RPMI8226 (cell line): ENCODE measurements at regions not wholly inside any gene's neighbourhood (a gene's known extent, or its start where the extent isn't known, plus 50 kb on each side); places are given as distances from the start of the nearest gene placed in this dataset.
A peak's percentile ranks its signal among the peaks of the same experiment; 100 is the strongest.
"Not testable (repeated sequence)": the region's sequence is repeated elsewhere in the genome, so short reads cannot be mapped to it uniquely, and the experiment has no call there.

Source experiments
- DNase-seq: peaks from one replicate; pipeline ENCODE4 v3.0.0-alpha.2; 2015

GRCh38 chr1:199877526-199878384 lies 149.8 kb upstream of the NR5A2 start:
- DNase-seq: no peak

GRCh38 chr1:199878823-199879222 lies 148.7 kb upstream of the NR5A2 start:
- no peak for DNase-seq

GRCh38 chr1:199898654-199899053 lies 128.9 kb upstream of the NR5A2 start:
- DNase-seq: no peak

- no peak for DNase-seq
Observed at GRCh38 chr1:199901341-199901740, 126.2 kb upstream of the NR5A2 start.

- DNase-seq: no peak
Observed at GRCh38 chr1:199907361-199907760, 120.1 kb upstream of the NR5A2 start.

GRCh38 chr1:199909137-199909536 lies 118.4 kb upstream of the NR5A2 start:
- DNase-seq: no peak

GRCh38 chr1:199913318-199913717 lies 114.2 kb upstream of the NR5A2 start:
- DNase-seq: no peak

GRCh38 chr1:199914546-199914945 lies 113.0 kb upstream of the NR5A2 start:
- no peak for DNase-seq

- DNase-seq: no peak
Observed at GRCh38 chr1:199918196-199918769, 109.2 kb upstream of the NR5A2 start.

- DNase-seq: no peak
Observed at GRCh38 chr1:199920635-199921034, 106.9 kb upstream of the NR5A2 start.

GRCh38 chr1:199929556-199929955 lies 98.0 kb upstream of the NR5A2 start:
- DNase-seq: no peak

- DNase-seq: not testable (repeated sequence)
Observed at GRCh38 chr1:199930067-199930466, 97.4 kb upstream of the NR5A2 start.

GRCh38 chr1:199931666-199932377 lies 95.7 kb upstream of the NR5A2 start:
- DNase-seq: peak; percentile 55

GRCh38 chr1:199932462-199932861 lies 95.0 kb upstream of the NR5A2 start:
- no peak for DNase-seq

- DNase-seq: no peak
Observed at GRCh38 chr1:199936441-199936840, 91.1 kb upstream of the NR5A2 start.

- no peak for DNase-seq
Observed at GRCh38 chr1:199937161-199937560, 90.3 kb upstream of the NR5A2 start.

- DNase-seq: no peak
Observed at GRCh38 chr1:199937661-199938060, 89.8 kb upstream of the NR5A2 start.

- no peak for DNase-seq
Observed at GRCh38 chr1:199944986-199945385, 82.5 kb upstream of the NR5A2 start.

- DNase-seq: no peak
Observed at GRCh38 chr1:199945591-199945990, 81.9 kb upstream of the NR5A2 start.

- no peak for DNase-seq
Observed at GRCh38 chr1:199946305-199947155, 81.0 kb upstream of the NR5A2 start.

- peak; percentile 33 for DNase-seq
Observed at GRCh38 chr1:199948587-199949280, 78.8 kb upstream of the NR5A2 start.

GRCh38 chr1:199951005-199951404 lies 76.5 kb upstream of the NR5A2 start:
- DNase-seq: not testable (repeated sequence)
